Left ventricle myocardium inferior (tissue), 1 donor: ENCODE measurements at regions not wholly inside any gene's neighbourhood (a gene's known extent, or its start where the extent isn't known, plus 50 kb on each side); places are given as distances from the start of the nearest gene placed in this dataset.

Experiments
- DNase-seq: peaks from one replicate; pipeline ENCODE4 v3.0.0-alpha.2; 2020
- H3K27ac ChIP-seq: fragments of 200-600 bp; replicated peaks from 2 replicates; pipeline ENCODE4 v1.8.0; 2021
- H3K27me3 ChIP-seq: fragments of 200-600 bp; 2 replicates; pipeline ENCODE4 v1.8.0; 2021; ENCODE audit warnings: low read depth
- H3K36me3 ChIP-seq: fragments of 200-600 bp; 2 replicates; pipeline ENCODE4 v1.8.0; 2021
- H3K4me1 ChIP-seq: fragments of 200-600 bp; 2 replicates; pipeline ENCODE4 v1.8.0; 2021
- H3K4me3 ChIP-seq: fragments of 200-600 bp; 2 replicates; pipeline ENCODE4 v1.8.0; 2021; ENCODE audit warnings: mild to moderate bottlenecking, moderate library complexity
- H3K9me3 ChIP-seq: fragments of 200-600 bp; replicated peaks from 2 replicates; pipeline ENCODE4 v1.8.0; 2021
- intact Hi-C: fragments of 100-400 bp; cut with micrococcal nuclease; formaldehyde crosslinking; loops from one replicate; pipeline ENCODE4 v1.11.0; 2022
- TF ChIP-seq, protein P1 (sequence below): fragments of 200-600 bp; IDR thresholded peaks from 2 replicates; pipeline ENCODE4 v1.8.0; 2021; ENCODE audit warnings: antibody characterized with exemption, mild to moderate bottlenecking, borderline replicate concordance
- donor health status: DM: no; HTN: yes; CAD: no; lungs with severe emphysema.

DNA sequence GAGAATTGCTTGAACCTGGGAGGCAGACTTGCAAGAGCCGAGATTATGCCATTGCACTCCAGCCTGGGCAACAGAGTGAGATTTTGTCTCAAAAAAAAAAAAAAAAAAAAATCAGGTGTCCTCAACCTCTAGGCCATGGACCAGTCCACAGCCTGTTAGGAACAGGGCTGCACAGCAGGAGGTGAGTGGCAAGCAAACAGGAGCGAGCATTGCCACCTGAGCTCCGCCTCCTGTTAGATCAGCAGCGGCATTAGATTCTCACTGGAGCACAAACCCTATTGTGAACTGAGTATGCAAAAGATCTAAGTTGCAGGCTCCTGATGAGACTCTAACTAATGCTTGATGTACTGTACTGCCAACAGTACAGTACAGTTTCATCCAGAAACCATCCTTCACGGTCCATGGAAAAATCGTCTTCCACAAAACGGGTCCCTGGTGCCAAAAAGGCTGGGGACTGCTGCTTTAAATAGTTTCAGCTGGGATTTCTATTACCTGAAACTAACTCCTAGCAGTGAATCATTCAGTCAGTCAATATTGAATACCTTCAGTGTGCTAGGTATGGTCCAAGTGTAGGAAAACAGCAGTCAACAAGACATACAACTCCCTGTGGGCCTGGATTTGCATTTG lies 56.3 kb upstream of the DHX40 start:
- DNase-seq = no peak
- Histone ChIP-seq H3K4me1 (peaks cover 3% of the 10 kb centered on the region), H3K36me3 (no peaks in the 10 kb centered on the region), H3K4me3 (no peak overlapping the region), H3K9me3 (no peaks in the 10 kb centered on the region), H3K27ac (no peak overlapping the region), H3K27me3 (no peaks in the 10 kb centered on the region)
- TF ChIP-seq, protein P1, sequence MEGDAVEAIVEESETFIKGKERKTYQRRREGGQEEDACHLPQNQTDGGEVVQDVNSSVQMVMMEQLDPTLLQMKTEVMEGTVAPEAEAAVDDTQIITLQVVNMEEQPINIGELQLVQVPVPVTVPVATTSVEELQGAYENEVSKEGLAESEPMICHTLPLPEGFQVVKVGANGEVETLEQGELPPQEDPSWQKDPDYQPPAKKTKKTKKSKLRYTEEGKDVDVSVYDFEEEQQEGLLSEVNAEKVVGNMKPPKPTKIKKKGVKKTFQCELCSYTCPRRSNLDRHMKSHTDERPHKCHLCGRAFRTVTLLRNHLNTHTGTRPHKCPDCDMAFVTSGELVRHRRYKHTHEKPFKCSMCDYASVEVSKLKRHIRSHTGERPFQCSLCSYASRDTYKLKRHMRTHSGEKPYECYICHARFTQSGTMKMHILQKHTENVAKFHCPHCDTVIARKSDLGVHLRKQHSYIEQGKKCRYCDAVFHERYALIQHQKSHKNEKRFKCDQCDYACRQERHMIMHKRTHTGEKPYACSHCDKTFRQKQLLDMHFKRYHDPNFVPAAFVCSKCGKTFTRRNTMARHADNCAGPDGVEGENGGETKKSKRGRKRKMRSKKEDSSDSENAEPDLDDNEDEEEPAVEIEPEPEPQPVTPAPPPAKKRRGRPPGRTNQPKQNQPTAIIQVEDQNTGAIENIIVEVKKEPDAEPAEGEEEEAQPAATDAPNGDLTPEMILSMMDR = no peak
- intact Hi-C loops = no loop called here

DNA sequence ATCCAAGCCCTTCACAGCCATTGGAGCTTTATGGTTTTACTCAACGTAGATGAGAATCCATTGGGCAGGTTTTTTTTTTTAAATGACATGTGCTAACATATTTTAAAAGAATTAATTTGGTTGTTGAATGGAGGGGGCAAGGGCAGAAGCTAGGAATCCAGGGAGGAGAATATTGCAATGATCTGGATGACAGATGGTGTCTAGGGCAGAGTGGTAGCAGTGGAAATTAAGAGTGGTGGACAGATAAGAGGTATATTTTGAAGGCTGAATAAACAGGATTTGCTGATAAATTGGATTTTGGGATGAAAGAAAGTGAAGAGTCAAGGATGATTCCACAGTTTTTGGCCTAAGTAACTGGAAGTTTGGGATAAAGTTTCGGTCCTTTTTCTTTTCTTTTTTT lies 54.8 kb upstream of the DHX40 start:
- TF ChIP-seq, protein P1 = no peak
- H3K9me3 ChIP-seq = no peaks in the 10 kb centered on the region
- no peak for DNase-seq
- H3K27me3 ChIP-seq = no peaks in the 10 kb centered on the region
- no peaks in the 10 kb centered on the region for H3K36me3 ChIP-seq
- no peak overlapping the region for H3K27ac ChIP-seq
- intact Hi-C loops = no loop called here
- peaks cover 8% of the 10 kb centered on the region for H3K4me1 ChIP-seq
- no peak overlapping the region for H3K4me3 ChIP-seq

DNA sequence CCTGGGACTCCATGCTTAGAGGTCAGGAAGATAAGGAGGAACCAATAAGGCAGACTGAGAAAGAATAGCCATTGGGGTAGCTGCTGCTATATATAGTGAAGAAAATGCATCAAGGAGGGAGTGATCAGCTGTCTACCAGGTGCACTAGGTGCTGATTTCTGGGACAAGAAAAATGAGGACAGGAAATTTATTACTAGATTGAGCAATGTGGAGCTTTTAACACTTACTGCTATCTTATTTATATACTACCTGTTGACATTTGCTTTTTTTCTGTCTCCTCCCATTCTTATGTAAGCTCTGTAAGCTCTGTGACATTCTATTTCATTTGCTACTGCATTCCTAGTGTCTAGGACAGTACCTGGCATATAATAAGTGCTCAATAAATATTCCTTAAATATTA lies 53.7 kb upstream of the DHX40 start:
- Histone ChIP-seq H3K4me1 (peaks cover 8% of the 10 kb centered on the region), H3K27ac (no peak overlapping the region), H3K36me3 (no peaks in the 10 kb centered on the region), H3K4me3 (no peak overlapping the region), H3K9me3 (no peaks in the 10 kb centered on the region), H3K27me3 (no peaks in the 10 kb centered on the region)
- TF ChIP-seq, protein P1 = no peak
- intact Hi-C loops = no loop called here
- no peak for DNase-seq

DNA sequence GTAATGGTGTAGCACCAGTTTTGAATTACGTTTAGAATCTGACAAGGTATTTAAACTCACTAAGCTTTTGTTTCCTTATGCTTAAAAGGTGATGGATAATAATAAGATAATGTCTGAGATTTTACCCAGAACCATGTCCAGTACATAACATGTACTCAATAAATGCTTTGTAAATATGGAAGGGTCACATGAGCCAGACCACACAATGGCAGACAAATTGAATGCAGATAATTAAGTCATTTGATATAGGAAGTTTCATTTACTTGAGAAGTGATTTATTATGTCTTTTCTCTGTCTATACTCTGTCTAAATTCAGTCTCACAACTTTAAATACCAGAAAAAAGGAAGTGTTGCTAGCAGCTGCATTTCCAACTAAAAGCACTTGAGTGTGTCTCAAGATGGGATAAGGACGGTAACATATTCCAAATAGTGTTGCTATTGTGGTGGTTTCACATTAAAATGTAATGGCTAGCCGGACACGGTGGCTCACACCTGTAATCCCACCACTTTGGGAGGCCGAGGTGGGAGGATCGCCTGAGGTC lies 52.5 kb upstream of the DHX40 start:
- Histone ChIP-seq H3K9me3 (no peaks in the 10 kb centered on the region), H3K27ac (no peak overlapping the region), H3K27me3 (no peaks in the 10 kb centered on the region), H3K4me3 (no peak overlapping the region), H3K4me1 (peaks cover 8% of the 10 kb centered on the region), H3K36me3 (no peaks in the 10 kb centered on the region)
- TF ChIP-seq, protein P1 = no peak
- intact Hi-C loops = no loop called here
- no peak for DNase-seq

DNA sequence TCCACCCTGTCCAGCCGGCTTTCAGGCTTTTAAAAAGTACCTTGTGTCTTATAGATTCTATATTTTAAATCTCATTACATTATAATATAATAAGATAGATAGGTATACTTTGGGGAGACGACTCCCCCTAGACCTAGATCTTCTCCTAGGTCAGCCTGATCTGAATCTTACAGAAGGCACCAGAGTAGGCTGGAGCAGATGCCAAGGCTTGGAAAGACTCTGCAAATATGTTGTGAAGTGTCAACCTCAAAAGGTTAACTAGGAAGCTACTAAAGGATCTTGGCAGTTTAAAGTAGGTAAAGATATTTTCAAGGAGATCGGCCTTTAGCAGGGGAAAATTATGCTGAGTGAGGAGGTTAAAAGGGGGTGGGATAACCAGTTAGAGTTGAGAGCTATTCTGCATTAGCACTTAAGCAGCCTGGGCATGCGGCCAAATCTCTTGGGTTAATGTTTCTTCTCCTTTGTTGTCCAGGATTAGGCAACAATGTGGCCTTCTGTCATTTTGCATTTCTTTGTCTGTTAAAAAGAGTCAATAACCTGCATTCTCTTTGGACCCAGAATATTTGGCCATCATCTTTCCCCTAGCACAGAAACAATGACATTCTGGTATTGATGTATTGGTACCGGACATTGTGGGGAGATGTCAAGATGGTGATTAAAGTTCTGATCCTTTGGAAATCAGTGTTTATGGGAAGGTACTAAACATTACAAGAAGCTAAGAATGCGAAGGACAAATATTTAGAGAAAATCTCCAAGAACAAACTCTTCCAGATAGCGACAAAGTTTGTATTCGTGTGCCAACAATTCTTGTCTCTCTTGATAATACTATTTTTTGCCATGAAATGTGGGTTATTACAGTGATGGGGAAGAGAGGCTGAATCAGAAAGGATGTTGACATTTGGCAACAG lies 51.2 kb upstream of the DHX40 start:
- peak; percentile 82 for DNase-seq
- TF ChIP-seq, protein P1 = no peak
- Histone ChIP-seq H3K27me3 (no peaks in the 10 kb centered on the region), H3K4me1 (peaks cover 8% of the 10 kb centered on the region), H3K9me3 (no peaks in the 10 kb centered on the region), H3K36me3 (no peaks in the 10 kb centered on the region), H3K27ac (no peak overlapping the region), H3K4me3 (no peak overlapping the region)
- intact Hi-C loops = no loop called here
